OCI-LY7 (cell line): ENCODE measurements at regions not wholly inside any gene's neighbourhood (a gene's known extent, or its start where the extent isn't known, plus 50 kb on each side); places are given as distances from the start of the nearest gene placed in this dataset.
A peak's percentile ranks its signal among the peaks of the same experiment; 100 is the strongest.

Experiments
- BruUV-seq: library from RNA; stranded (reverse); fragments of 400-500 nt; replicated peaks from 2 replicates; lab custom pipeline; 2021; lab: Mats Ljungman, UMichigan
- CTCF ChIA-PET: fragments of 300-600 bp; sonication (Branson Sonifier 250); formaldehyde crosslinking; loops from one replicate; lab custom pipeline; 2022; ENCODE audit warnings: antibody characterized with exemption; ENCODE audit not compliant: unreplicated experiment; lab: Charles Lee
- POLR2A ChIA-PET: fragments of 300-600 bp; sonication (Branson Sonifier 250); formaldehyde crosslinking; loops from one replicate; lab custom pipeline; 2022; ENCODE audit warnings: antibody characterized with exemption; lab: Charles Lee
- DNase-seq: peaks from one replicate; pipeline ENCODE4 v3.0.0-alpha.2; 2015; ENCODE audit warnings: low spot score
- H2AFZ ChIP-seq: fragments of 200-600 bp; sonication (generic), shearing (Covaris generic); 2 replicates; pipeline ENCODE4 v1.6.1; 2014; ENCODE audit warnings: mild to moderate bottlenecking, antibody characterized with exemption, low read length, moderate library complexity
- H3K27ac ChIP-seq: fragments of 200-600 bp; sonication (generic); 2 replicates; pipeline ENCODE4 v1.5.1; 2014; ENCODE audit warnings: mixed run types, low read depth, mild to moderate bottlenecking, moderate library complexity, low read length, inconsistent platforms; ENCODE audit not compliant: poor library complexity, severe bottlenecking
- H3K36me3 ChIP-seq: fragments of 200-600 bp; sonication (generic); 2 replicates; pipeline ENCODE4 v1.6.1; 2014; ENCODE audit warnings: mild to moderate bottlenecking, antibody characterized with exemption, low read length, moderate library complexity, mixed read lengths; ENCODE audit not compliant: insufficient read depth
- H3K4me1 ChIP-seq: fragments of 200-600 bp; sonication (generic); 2 replicates; pipeline ENCODE4 v1.5.1; 2014; ENCODE audit warnings: mild to moderate bottlenecking, low read length; ENCODE audit not compliant: insufficient read depth, poor library complexity, severe bottlenecking
- H3K4me2 ChIP-seq: fragments of 200-600 bp; sonication (generic); 2 replicates; pipeline ENCODE4 v1.6.1; 2014; ENCODE audit warnings: mild to moderate bottlenecking, low read length
- H3K4me3 ChIP-seq: fragments of 200-600 bp; sonication (generic); 2 replicates; pipeline ENCODE4 v1.5.1; 2014; ENCODE audit warnings: mild to moderate bottlenecking, low read depth, low read length; ENCODE audit not compliant: poor library complexity, severe bottlenecking
- H3K79me2 ChIP-seq: fragments of 200-600 bp; sonication (generic); 2 replicates; pipeline ENCODE4 v1.6.1; 2016; ENCODE audit warnings: low read depth, mild to moderate bottlenecking, low read length, moderate library complexity, mixed read lengths; ENCODE audit not compliant: insufficient read depth
- H3K9me2 ChIP-seq: fragments of 200-600 bp; sonication (generic); 2 replicates; pipeline ENCODE4 v1.6.1; 2016; ENCODE audit warnings: mild to moderate bottlenecking, low read length, mixed read lengths; ENCODE audit not compliant: insufficient read depth
- H3K9me3 ChIP-seq: fragments of 200-600 bp; sonication (generic); 2 replicates; pipeline ENCODE4 v1.6.1; 2014; ENCODE audit warnings: mild to moderate bottlenecking, mixed run types, low read length, mixed read lengths
- H4K20me1 ChIP-seq: fragments of 200-600 bp; sonication (generic); 2 replicates; pipeline ENCODE4 v1.6.1; 2014; ENCODE audit warnings: mild to moderate bottlenecking, antibody characterized with exemption, low read length, moderate library complexity, mixed read lengths; ENCODE audit not compliant: insufficient read depth
- CTCF ChIP-seq: fragments of 200-600 bp; sonication (generic); conservative IDR thresholded peaks from 2 replicates; pipeline ENCODE4 v1.5.1; 2014; ENCODE audit warnings: mild to moderate bottlenecking, antibody characterized with exemption, low read length, moderate library complexity, mixed read lengths
- EZH2phosphoT487 ChIP-seq: fragments of 200-600 bp; sonication (generic); IDR thresholded peaks from 2 replicates; pipeline ENCODE4 v1.6.1; 2018; ENCODE audit warnings: low read depth, borderline replicate concordance, mild to moderate bottlenecking, mixed run types, antibody characterized with exemption, low read length, moderate library complexity, mixed read lengths
- intact Hi-C: fragments of 100-400 bp; cut with micrococcal nuclease; formaldehyde crosslinking; loops from one replicate; pipeline ENCODE4 v1.10.0; 2022; ENCODE audit not compliant: unreplicated experiment

GRCh38 chr9:18338042-18338441 lies 135.9 kb upstream of the ADAMTSL1 start:
- Histone ChIP-seq H3K4me1 (no peaks in the 10 kb centered on the region), H3K4me2 (no peak overlapping the region), H2AFZ (no peak overlapping the region), H3K27ac (no peak overlapping the region), H3K9me2 (no peaks in the 10 kb centered on the region), H3K79me2 (no peaks in the 10 kb centered on the region), H3K9me3 (no peaks in the 10 kb centered on the region), H3K36me3 (no peaks in the 10 kb centered on the region), H3K4me3 (no peak overlapping the region), H4K20me1 (no peaks in the 10 kb centered on the region)
- ChIA-PET POLR2A (no interaction called here), CTCF (no interaction called here)
- no peak for TF ChIP-seq EZH2phosphoT487
- TF ChIP-seq CTCF, result no peak
- BruUV-seq, result no TSS peak
- no peak for DNase-seq
- intact Hi-C loops, result no loop called here

- no TSS peak for BruUV-seq
- intact Hi-C loops, result no loop called here
- ChIA-PET POLR2A (no interaction called here), CTCF (no interaction called here)
- Histone ChIP-seq H4K20me1 (no peaks in the 10 kb centered on the region), H2AFZ (0 out of 2 replicates have a peak overlapping the region, but pooled peaks have one; percentile 27), H3K79me2 (no peaks in the 10 kb centered on the region), H3K4me3 (no peak overlapping the region), H3K9me3 (no peaks in the 10 kb centered on the region), H3K4me1 (no peaks in the 10 kb centered on the region), H3K36me3 (no peaks in the 10 kb centered on the region), H3K4me2 (no peak overlapping the region), H3K9me2 (no peaks in the 10 kb centered on the region), H3K27ac (no peak overlapping the region)
- TF ChIP-seq CTCF (no peak), EZH2phosphoT487 (no peak)
- no peak for DNase-seq
Measured at GRCh38 chr9:18343784-18344183, 130.2 kb upstream of the ADAMTSL1 start.

GRCh38 chr9:18346745-18347144 lies 127.2 kb upstream of the ADAMTSL1 start:
- Histone ChIP-seq H3K4me1 (no peaks in the 10 kb centered on the region), H3K4me2 (no peak overlapping the region), H3K27ac (no peak overlapping the region), H4K20me1 (no peaks in the 10 kb centered on the region), H3K9me3 (no peaks in the 10 kb centered on the region), H2AFZ (no peak overlapping the region), H3K79me2 (no peaks in the 10 kb centered on the region), H3K4me3 (no peak overlapping the region), H3K9me2 (no peaks in the 10 kb centered on the region), H3K36me3 (no peaks in the 10 kb centered on the region)
- intact Hi-C loops, result no loop called here
- DNase-seq, result no peak
- ChIA-PET POLR2A (interaction anchor here (0.6 to 1.3 kb wide), 3 partner anchors 10 to 424 kb away, joined by 3 read pairs; no protein-coding TSS in a partner anchor), CTCF (no interaction called here)
- BruUV-seq, result no TSS peak
- TF ChIP-seq CTCF, result no peak
